HG02852 (cell line): ENCODE measurements at regions not wholly inside any gene's neighbourhood (a gene's known extent, or its start where the extent isn't known, plus 50 kb on each side); places are given as distances from the start of the nearest gene placed in this dataset.

ENCODE experiments used
- ATAC-seq: cut with Tn5 transposase; IDR thresholded peaks from one replicate; pipeline ENCODE4 v1.9.1; 2021; ENCODE audit warnings: mild to moderate bottlenecking, moderate library complexity; ENCODE audit not compliant: unreplicated experiment

DNA sequence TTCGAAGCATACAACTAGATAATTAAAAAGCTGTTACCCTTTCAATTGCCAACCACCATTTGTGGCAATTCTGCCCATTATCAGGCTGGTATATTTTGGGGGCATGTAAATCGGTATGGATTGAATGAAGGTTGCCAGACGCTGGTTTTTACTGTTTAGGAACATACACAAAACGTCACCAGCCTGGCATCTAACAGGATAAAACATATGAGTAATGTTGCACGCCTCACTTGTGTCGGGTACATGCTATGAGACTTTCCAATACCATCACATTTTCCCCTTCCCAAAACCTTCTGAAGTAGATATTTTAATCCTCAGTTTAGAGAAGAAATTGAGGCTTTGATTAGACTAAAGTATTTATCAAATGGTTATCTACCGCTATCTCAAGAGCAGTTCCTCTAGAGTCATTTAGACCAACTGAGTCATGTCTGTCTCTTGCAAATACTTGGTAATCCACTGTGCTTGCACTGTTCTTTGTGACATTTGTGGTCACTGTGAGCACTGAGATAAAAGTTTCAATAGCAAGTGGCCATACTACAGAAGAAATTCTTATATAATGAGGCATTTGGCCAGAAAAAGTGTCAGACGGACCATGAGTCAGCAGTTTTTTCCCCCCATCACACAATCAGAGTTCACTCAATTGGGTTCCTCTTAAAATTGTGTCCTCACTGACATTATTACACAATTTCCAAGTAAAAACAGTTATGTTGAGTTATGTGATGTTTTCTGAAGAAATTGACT is 498.7 kb downstream of the NXPH1 start:
- ATAC-seq: no peak

DNA sequence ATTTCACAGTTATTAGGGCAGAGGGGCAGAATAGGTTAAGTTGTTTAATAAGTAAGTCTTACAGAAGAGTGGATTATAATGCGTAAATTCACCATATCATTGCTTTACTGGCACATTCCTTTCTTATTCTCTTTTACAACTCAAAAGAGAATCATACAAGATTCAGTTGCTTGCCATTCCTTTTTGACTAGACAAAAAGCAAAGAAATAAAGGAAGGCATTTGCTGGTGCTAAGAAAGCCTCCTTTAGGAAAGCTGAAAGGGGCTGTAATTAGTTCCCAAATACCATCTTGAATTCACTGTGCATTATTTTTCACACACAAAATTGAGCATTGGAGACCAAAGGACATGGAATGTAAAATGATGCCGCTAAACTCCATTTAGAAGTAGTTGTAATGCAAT is 499.3 kb downstream of the NXPH1 start:
- ATAC-seq: no peak

DNA sequence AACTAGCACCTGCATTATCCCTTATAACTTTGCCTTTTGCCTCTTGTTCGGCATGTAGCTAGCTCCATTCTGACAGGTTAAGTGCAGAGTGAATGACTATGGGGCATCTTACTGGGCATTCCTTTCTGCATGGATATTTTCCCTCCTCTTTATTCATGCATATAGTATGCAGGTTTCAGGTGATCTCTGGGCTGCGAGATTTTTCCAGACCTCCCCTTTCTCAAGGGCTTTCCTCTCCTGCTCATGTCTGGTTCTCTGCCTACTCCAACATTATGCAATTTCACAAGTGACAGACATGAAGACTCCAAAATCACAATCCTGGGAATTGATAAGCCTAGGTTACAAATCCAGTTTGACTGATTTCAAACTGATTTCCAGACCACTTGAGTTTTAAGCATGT is 503.8 kb downstream of the NXPH1 start:
- ATAC-seq: no peak

DNA sequence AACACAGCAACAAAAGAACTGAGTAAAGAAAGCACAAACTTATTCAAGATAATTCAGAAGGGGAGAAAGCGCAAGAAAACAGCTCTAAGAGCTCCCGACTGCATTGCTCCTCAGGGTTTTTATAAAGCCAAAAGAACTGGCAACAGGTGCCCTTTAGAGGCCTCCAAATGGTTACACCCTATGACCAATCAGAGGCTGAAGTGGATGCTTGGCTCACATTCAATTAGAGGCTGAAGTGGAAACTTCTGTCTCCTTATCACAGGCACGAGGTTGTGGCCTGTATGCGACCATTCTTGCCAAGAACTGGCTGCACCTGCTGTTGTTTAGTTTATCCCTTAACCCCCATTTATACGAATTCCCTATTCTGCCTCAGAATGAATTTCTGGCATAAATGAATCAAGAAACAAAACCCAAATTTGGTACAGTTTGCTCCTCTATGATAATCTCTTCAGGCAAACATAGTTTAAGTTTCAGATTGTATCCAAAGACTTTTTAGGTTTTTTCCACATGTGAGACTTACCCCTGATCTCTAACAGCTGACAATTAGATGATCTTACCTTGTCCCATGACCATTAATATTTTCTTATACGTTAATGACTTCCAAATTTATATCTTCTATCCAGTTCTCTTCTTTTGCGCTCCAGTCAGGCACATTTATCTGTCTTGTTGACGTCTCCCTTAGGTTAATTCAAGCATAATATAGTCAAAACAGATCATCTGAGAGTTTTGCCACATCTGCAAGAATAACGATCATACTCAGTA is 504.8 kb downstream of the NXPH1 start:
- ATAC-seq: no peak

DNA sequence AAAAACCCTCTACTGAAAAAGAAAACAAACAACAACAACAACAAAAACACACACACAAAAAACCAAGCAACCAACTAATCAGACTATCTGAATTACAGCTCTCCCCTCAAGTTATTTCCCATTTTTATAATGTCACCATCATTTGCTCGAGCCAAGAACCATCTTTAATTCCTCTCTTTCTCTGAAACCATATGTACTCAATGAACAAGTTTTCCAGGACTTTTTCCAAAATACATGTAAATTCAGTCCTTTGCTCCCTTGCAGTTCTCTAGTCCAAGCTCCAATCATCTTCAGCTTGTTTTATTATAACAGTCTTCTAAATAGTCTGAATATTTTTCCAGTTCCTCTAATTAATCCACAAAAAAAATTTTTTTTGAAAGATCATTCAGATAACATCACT is 506.0 kb downstream of the NXPH1 start:
- no peak for ATAC-seq

DNA sequence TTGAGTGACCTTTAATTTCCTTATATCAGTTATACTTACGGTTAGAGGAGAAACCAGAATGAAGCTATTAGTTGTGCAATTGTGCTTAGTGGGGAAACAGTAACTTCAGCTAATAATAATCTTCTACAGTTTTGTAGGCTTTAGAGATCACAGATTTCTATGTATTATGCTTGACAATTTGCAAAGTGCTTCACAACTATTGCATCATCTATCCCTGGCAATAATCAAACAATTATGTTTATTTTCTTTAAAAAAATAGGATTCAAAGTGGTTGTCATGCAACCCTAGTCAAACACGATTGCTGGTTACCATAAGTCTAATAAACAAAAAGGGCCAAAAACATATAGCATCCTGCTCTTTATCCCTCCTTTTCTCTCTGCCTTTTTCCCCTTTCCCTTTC is 530.3 kb downstream of the NXPH1 start:
- no peak for ATAC-seq

DNA sequence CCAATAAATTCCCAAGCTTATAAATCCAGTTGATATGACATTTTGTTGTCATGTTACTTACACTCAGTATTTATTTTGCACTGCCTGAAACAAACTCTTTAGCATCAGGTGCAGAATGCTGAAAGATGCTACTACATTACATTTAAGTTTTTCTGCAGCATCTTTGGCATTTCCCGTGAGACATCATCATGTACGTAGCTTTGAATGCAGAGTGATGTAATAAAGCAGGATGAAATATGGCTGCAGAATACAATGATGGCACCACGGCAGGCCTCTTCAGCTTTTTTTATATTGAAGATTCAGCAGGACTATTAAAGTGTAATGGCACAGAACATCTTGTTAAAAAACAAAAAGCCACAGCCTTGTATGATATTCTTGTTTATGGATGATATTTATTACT is 531.8 kb downstream of the NXPH1 start:
- ATAC-seq: no peak

DNA sequence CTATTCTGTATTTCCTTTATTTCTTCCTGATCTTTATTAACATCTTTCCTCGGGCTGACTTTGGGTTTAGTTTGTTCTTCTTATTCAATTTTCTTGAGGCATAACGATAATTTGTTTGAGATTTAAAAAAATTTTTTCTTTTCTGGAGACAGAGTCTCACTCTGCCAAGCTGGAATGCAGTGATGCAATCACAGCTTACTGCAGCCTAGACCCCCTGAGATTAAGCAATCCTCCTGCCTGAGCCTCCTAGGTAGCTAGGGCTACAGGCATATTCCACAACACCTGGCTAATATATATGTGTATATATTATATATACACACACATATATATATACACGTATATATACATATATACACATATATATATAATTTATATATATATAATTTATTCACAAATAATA is 540.2 kb downstream of the NXPH1 start:
- no peak for ATAC-seq

DNA sequence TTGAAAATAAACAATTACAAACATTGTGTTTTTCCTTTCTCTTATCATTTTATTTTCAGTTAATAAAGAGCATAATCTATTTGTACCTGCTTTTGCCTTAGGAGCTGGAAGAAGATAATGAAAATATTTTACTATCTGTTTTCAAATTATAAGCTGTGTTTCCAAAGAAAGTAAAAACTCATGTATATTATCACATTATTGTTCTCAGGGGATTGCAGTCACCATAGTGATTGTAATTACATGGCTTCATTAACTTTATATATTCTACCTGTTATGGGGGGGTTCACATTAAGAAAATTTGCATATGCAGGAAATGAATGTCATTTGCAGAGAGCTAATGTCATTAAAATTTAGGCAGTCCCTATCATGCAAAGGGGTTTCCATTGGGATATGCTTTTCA is 542.3 kb downstream of the NXPH1 start:
- ATAC-seq: no peak

DNA sequence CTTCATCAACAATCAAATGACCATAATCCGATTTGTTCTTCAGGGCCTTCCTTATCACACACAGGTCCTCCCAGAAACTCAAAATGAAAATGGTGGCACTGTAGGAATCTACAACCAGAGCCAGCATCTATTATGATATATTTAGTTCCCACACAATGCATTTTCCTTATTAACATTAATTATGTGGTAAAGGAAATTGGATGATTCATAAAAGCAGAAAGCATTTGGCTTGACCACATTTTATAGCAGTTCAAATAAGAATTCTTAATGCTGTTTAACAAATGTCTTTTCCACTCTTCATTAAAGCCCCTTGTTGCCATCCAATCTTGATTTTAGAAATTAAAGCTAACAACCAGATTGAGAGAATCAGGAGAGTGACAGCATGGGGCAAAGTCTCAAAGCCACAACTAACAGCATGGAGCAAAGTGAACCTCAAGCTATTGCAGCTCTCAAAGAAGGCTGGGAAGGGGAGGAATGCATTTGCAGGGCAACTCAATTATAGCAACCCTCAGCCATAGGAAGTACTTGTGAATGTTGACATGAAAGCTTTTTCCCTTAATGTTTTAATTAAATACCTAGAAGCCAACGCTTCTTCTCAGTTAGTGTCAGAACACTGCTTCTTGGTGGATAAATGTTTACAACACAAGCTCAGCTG is 549.1 kb downstream of the NXPH1 start:
- ATAC-seq: no peak

DNA sequence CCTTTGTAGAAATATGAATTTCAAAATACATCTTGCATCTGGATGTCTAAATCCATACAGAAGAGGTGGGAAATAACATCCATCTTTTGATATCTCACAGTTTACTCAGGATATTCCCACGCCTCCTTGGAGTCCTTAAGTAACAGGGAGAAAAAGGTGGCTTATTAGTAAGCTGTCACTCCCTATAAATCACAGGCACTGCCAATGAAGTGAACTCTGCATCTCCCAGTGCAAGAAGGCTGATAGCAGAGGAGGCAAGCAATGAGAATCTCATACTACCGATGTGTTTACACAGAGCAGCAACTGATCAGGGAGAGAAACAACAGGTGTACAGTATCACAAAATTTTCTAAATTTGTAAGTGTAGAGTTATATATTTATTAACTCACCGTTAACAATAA is 551.8 kb downstream of the NXPH1 start:
- no peak for ATAC-seq

DNA sequence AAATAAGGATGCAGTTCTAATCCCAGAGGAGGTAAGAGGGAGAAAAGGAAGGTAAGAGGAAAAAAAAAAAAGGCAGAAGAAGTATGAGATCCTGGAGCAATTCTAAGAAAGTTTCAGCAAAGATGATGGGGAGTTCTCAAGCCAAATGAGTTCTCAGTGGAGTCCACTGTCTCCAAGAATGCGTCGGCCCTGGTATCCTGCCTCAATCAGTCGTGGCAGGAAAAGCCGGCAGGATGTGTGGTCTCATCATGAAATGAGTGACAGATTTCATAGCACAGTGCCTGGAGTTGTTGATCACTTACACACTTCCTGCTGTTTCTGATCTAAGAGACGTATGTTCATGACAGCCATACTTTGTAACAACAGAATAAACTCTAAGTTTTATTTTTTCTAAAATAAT is 554.9 kb downstream of the NXPH1 start:
- no peak for ATAC-seq

DNA sequence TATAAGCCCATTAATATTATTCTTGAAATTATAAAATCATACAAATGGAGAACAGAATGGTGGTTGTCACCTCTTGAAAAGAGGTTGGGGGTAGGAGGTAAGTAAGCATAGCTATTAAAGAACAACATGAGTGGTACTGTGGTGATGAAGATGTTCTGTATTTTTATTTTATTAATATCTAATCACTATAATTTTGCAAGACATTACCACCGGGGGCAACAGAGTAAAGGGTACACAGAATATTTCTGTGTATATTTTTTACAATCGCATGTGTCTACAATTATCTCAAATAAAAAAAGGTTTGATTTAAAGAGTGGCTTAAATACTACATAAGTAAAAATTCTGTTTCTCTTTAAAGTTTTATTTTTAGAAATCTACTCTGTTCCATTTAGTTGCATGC is 557.8 kb downstream of the NXPH1 start:
- no peak for ATAC-seq

DNA sequence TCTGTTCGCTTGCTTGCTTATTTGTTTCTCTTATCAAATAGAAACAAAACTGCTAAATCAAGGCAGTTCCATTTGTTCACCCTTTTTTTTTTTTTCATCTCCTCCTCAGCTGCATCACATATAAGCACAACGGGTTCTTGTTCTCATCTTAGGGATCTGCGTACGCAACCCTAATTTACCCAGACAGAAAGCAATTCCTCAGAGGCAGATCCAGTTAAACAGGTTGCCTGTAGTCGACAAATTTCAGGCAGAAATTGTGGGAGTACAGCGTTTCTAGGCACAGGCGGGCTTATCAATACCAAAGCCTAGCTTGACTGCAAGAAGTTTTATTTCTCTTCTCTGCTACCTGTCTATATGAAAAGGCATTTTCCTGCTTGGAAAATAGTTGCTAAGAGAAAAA is 565.4 kb downstream of the NXPH1 start:
- no peak for ATAC-seq

DNA sequence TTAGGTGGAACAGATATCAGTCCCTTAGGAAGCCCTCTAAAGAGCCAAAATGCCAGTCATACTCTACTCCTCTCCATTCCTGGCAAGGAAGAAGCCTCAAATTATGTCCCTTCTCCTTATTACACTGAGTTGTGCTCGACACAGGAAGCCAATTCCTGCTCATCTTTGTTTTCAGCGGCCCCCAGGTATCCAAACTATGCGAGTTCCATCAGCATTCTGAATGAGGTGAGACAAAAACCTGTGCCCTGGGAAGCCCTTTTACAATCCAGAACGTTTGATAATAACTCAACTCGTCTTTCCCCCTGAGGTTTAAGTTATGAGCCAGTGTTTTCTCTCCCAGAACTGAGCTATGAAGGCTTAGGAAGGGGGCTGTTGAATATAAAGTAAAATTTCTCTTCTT is 580.5 kb downstream of the NXPH1 start:
- no peak for ATAC-seq

DNA sequence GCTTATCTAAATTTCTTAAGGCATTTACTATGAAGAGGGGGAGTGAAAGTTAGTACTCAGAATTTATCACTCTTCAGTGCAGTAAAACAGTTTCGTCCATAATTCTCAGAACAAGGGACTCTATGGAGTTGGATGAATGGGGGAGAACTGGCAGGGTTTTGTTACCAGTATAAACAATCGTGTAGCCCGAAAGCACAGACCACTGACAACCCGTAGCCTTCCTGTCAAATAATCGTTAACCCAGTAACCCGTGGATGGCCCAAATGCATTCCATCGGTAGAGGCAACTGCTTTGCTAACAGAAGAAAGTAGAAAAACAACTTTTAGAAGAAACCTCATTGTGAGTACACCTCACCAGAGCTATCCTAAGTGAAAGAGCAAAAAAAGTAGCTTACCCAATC is 583.9 kb downstream of the NXPH1 start:
- no peak for ATAC-seq

DNA sequence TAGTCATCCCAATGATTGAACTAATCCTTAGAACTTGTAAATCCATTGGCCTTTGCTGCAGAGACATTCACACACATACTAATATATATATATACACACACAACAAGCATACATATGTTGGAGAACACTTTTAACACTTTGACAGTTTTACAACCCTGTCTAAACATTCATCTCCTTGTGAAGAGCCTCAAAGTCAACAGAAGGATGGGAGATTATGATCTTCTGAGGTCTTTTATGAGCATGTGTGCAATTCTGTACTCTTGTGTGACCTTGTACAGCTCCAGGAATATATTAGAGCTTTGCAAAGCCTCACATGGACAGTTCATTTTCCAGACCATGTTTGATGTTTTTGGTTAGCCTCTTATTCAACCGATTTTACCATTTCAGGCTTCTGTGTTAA is 589.0 kb downstream of the NXPH1 start:
- no peak for ATAC-seq

DNA sequence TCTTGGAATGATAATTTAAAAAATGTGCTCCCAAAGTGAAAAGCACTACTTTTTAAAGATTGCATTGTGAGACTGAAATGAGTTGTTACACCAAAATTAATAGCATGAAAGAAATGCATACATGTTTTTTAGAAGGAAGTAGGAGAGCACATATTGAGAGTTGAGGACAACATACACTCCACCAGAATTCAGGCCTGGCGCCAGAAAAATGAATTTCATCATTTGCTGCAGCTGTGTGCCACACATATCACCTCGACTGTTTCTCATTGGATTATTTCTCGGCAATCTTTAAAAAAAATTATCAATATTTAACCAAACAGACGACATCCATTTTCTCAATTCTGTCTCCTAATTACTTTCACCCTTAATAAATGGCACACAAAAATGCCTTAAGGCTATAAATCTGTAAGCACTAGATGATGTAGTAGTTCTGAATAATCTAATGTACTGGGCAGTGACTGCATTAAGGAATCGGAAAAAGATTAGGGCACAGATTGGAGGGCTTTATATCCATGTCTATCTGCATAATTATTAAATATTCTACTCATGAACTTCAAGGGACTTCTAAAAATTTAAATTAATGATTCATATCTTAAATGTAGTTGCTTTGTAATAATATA is 590.4 kb downstream of the NXPH1 start:
- no peak for ATAC-seq

DNA sequence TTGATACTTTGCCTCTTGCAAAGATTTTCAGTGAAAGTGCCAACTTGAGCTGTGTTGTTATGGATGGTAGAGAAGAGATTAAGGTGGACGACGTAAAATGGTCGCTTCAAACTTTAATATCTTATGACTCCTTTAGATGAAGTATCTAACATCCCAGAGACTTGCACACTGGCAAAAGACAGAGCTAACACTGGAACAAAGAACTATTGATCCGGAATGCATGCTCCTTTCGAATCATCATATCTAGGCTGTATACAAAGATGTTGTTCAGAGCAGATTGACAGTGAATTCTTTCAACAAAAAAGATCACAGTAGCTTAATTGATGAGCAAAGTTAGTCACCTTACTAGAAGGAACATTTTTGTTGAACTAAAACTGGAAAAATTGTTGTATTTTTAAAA is 592.7 kb downstream of the NXPH1 start:
- no peak for ATAC-seq

DNA sequence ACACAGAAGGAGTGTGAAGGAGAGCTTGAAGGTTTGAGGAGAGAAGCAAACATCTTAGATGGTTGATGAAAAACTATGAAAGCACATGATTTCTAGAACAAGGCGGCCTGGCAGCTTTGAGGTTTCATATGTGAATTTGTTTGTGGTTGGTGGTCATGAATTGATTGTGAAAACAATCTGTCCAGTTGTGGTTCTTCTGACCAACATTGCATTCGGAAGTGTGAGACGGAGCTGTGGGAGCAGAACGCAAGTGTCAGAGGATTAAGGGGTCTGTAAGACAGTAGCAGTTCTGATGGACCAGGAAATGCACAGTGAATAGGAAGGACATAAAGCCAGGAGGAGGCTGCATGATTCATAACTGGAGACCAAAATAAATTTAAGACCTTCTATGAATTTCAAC is 594.6 kb downstream of the NXPH1 start:
- ATAC-seq: no peak

DNA sequence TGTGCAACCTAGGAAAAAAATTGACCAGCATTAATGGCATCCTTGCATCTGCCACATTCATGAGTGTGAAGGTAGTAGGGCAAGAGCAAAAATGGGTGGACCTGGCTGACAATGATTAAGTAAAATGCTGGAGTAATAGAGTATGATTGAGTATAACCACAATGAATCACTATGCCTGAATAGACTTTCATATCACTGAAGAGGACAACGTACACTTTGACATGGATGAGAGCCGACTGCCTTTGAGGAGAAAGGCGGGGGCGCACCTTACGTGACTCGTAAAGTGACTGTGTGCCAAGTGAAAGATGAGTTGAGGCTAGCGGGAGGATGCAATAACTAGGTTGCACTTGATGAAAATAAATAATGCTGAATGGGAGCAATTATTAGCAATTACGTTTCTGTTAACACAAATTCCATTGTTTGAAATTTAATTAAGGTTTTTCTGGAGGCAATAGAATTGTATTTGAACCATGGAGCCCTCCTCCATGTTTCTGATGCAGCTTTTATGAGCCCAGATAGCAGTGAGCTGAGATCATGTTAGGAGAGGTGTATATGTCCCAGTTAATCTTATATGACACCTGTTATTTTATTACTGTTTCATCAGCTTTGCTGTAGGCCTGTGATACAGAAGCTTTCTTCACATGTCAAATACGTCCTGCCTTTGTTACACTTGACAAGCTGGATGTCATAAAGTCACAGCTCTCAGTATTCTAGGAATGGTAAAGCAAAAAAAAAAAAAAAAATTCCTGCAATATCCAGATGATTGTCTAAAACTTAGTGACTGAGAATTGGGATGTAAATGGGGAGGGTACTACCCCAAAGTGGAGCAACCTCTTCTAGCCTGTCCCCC is 596.5 kb downstream of the NXPH1 start:
- ATAC-seq: no peak
